ENCODE measurements at regions not wholly inside any gene's neighbourhood (a gene's known extent, or its start where the extent isn't known, plus 50 kb on each side); places are given as distances from the start of the nearest gene placed in this dataset.

DNA sequence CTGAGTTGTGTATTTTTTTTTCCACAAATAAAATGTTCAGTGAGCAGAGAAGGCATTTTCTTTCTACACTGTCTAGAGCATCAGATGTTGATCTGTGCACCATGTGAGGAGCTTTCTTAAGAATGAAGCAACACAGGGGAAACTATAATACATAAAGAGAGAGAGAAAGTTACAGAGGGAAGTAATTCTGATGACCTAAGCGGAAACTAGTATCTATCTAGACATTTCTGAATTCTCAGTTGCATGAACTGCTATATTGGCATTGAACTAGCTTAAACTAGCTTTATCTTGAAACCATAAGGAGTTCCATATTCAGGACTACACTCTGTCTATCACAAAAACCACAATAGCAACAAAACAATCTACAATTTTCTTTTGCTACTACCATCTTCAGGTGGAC, 822.4 kb downstream of the VGLL3 start:
- intact Hi-C loops (cut with micrococcal nuclease; ENCODE audit: unreplicated experiment) = no loop called here
- POLR2A ChIA-PET = no interaction called here
- Histone ChIP-seq H3K36me3 (ENCODE audit: control insufficient read depth in 2 of 2, insufficient read depth in 2 of 2, low read length in 1 of 2) (no peaks in the 10 kb centered on the region), H3K4me2 (ENCODE audit: control insufficient read depth, insufficient read depth) (no peak overlapping the region), H3K27ac (ENCODE audit: control insufficient read depth, insufficient read depth) (no peak overlapping the region), H4K20me1 (ENCODE audit: control insufficient read depth, insufficient read depth) (no peaks in the 10 kb centered on the region), H3K4me3 (no peak overlapping the region), H3K27me3 (replicated peaks in 1 of 2; ENCODE audit: control insufficient read depth in 2 of 2, insufficient read depth in 2 of 2, low read length in 1 of 2) (no peaks in the 10 kb centered on the region), H3K4me1 (ENCODE audit: control insufficient read depth, insufficient read depth, low read length) (no peaks in the 10 kb centered on the region), H3K79me2 (ENCODE audit: control insufficient read depth, insufficient read depth, low read length) (no peaks in the 10 kb centered on the region), H3K9me3 (replicated peaks; ENCODE audit: control insufficient read depth, insufficient read depth, low read length) (no peaks in the 10 kb centered on the region), H2AFZ (ENCODE audit: control insufficient read depth, low read depth, low read length) (no peak overlapping the region), H3K9ac (ENCODE audit: control insufficient read depth, insufficient read depth, low read length) (no peak overlapping the region)
- ATAC-seq = no peak
- 25% methylated on average over 1 of the region's 1 CpG for WGBS (ENCODE audit: insufficient coverage, insufficient replicate concordance, low lambda C conversion rate, missing lambda C conversion rate)
- no TSS peak for BruUV-seq (replicated peaks)
- CTCF ChIA-PET = no interaction called here
- TF ChIP-seq, protein P1, sequence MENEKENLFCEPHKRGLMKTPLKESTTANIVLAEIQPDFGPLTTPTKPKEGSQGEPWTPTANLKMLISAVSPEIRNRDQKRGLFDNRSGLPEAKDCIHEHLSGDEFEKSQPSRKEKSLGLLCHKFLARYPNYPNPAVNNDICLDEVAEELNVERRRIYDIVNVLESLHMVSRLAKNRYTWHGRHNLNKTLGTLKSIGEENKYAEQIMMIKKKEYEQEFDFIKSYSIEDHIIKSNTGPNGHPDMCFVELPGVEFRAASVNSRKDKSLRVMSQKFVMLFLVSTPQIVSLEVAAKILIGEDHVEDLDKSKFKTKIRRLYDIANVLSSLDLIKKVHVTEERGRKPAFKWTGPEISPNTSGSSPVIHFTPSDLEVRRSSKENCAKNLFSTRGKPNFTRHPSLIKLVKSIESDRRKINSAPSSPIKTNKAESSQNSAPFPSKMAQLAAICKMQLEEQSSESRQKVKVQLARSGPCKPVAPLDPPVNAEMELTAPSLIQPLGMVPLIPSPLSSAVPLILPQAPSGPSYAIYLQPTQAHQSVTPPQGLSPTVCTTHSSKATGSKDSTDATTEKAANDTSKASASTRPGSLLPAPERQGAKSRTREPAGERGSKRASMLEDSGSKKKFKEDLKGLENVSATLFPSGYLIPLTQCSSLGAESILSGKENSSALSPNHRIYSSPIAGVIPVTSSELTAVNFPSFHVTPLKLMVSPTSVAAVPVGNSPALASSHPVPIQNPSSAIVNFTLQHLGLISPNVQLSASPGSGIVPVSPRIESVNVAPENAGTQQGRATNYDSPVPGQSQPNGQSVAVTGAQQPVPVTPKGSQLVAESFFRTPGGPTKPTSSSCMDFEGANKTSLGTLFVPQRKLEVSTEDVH (IDR thresholded peaks at IDR 0.05; ENCODE audit: low read depth, partially characterized antibody) = no peak
- no peak for TF ChIP-seq POLR2A (IDR thresholded peaks at IDR 0.05; ENCODE audit: low read depth, low read length)
- TF ChIP-seq, protein P2, sequence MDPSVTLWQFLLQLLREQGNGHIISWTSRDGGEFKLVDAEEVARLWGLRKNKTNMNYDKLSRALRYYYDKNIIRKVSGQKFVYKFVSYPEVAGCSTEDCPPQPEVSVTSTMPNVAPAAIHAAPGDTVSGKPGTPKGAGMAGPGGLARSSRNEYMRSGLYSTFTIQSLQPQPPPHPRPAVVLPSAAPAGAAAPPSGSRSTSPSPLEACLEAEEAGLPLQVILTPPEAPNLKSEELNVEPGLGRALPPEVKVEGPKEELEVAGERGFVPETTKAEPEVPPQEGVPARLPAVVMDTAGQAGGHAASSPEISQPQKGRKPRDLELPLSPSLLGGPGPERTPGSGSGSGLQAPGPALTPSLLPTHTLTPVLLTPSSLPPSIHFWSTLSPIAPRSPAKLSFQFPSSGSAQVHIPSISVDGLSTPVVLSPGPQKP (IDR thresholded peaks at IDR 0.05; ENCODE audit: low read depth, low read length) = no peak
- RAD21 ChIA-PET (ENCODE audit: unreplicated experiment) = no interaction called here
- in situ Hi-C loops (cut with MboI) = no loop called here
- SMC1A ChIA-PET (ENCODE audit: uncharacterized antibody, unreplicated experiment) = interaction anchor here (1.0 kb wide), 1 partner anchor 17 kb away, joined by 3 read pairs; no protein-coding TSS in a partner anchor
- DNase-seq (ENCODE audit: low read depth, low spot score) = no peak
- no peak for FAIRE-seq

DNA sequence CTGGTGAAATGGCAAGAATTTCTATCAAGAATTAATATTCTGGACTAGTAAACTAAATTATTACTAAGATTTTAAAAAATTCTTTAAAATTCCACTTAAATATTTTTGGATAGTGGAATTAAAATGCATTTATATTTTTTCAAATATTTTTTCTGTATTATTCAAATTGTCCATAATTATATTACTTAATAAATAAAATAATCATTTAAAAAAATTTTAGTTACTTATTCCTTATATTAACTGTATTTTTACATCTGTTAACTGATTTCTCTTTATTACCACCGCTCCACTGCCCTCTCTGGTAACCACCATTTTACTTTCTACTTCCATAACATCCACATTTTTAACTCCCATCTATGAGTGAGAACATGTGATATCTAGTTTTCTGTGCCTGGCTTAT, 828.4 kb downstream of the VGLL3 start:
- RAD21 ChIA-PET (ENCODE audit: unreplicated experiment) = no interaction called here
- Histone ChIP-seq H3K4me1 (ENCODE audit: control insufficient read depth, insufficient read depth, low read length) (no peaks in the 10 kb centered on the region), H3K27ac (ENCODE audit: control insufficient read depth, insufficient read depth) (no peak overlapping the region), H2AFZ (ENCODE audit: control insufficient read depth, low read depth, low read length) (no peak overlapping the region), H3K79me2 (ENCODE audit: control insufficient read depth, insufficient read depth, low read length) (no peaks in the 10 kb centered on the region), H3K4me3 (no peak overlapping the region), H4K20me1 (ENCODE audit: control insufficient read depth, insufficient read depth) (no peaks in the 10 kb centered on the region), H3K9me3 (replicated peaks; ENCODE audit: control insufficient read depth, insufficient read depth, low read length) (no peaks in the 10 kb centered on the region), H3K4me2 (ENCODE audit: control insufficient read depth, insufficient read depth) (no peak overlapping the region), H3K27me3 (replicated peaks in 1 of 2; ENCODE audit: control insufficient read depth in 2 of 2, insufficient read depth in 2 of 2, low read length in 1 of 2) (no peaks in the 10 kb centered on the region), H3K9ac (ENCODE audit: control insufficient read depth, insufficient read depth, low read length) (no peak overlapping the region), H3K36me3 (ENCODE audit: control insufficient read depth in 2 of 2, insufficient read depth in 2 of 2, low read length in 1 of 2) (no peaks in the 10 kb centered on the region)
- FAIRE-seq = no peak
- SMC1A ChIA-PET (ENCODE audit: uncharacterized antibody, unreplicated experiment) = no interaction called here
- WGBS (ENCODE audit: insufficient coverage, insufficient replicate concordance, low lambda C conversion rate, missing lambda C conversion rate) = 0% methylated on average over 1 of the region's 1 CpG
- in situ Hi-C loops (cut with MboI) = no loop called here
- DNase-seq (ENCODE audit: low read depth, low spot score) = no peak
- no TSS peak for BruUV-seq (replicated peaks)
- intact Hi-C loops (cut with micrococcal nuclease; ENCODE audit: unreplicated experiment) = no loop called here
- POLR2A ChIA-PET = no interaction called here
- CTCF ChIA-PET = no interaction called here
- no peak for ATAC-seq
- TF ChIP-seq HCFC1 (IDR thresholded peaks at IDR 0.05; ENCODE audit: low read length) (no peak), ZNF207 (IDR thresholded peaks at IDR 0.05; ENCODE audit: borderline replicate concordance) (no peak), EED (IDR thresholded peaks at IDR 0.05; ENCODE audit: low read depth) (no peak), TARDBP (IDR thresholded peaks at IDR 0.05; ENCODE audit: borderline replicate concordance) (no peak), ZNF384 (IDR thresholded peaks at IDR 0.05; ENCODE audit: borderline replicate concordance, low read depth, low read length) (no peak), CHD4 (IDR thresholded peaks at IDR 0.05) (no peak), NRF1 (conservative IDR thresholded peaks at IDR 0.05; ENCODE audit: low read depth, low read length) (no peak), YBX1 (IDR thresholded peaks at IDR 0.05) (no peak), POU2F2 (IDR thresholded peaks at IDR 0.05; ENCODE audit: borderline replicate concordance, low read depth, low read length) (no peak), IKZF1 (conservative IDR thresholded peaks at IDR 0.05) (no peak)
- TF ChIP-seq, protein P3, sequence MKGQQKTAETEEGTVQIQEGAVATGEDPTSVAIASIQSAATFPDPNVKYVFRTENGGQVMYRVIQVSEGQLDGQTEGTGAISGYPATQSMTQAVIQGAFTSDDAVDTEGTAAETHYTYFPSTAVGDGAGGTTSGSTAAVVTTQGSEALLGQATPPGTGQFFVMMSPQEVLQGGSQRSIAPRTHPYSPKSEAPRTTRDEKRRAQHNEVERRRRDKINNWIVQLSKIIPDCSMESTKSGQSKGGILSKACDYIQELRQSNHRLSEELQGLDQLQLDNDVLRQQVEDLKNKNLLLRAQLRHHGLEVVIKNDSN (IDR thresholded peaks at IDR 0.05; ENCODE audit: borderline replicate concordance, extremely low read length, insufficient read depth, low read depth, low read length) = no peak
